Erythroblast (primary cell): ENCODE measurements at regions not wholly inside any gene's neighbourhood (a gene's known extent, or its start where the extent isn't known, plus 50 kb on each side); places are given as distances from the start of the nearest gene placed in this dataset.

ENCODE experiments used
- GATA1 ChIP-seq: IDR thresholded peaks from 2 replicates; pipeline ENCODE4 v1.6.1; 2011; ENCODE audit warnings: low read depth, mild to moderate bottlenecking, control low read depth, low read length, moderate library complexity
- POLR2A ChIP-seq: IDR thresholded peaks from 2 replicates; pipeline ENCODE4 v1.6.1; 2011; ENCODE audit warnings: mild to moderate bottlenecking, low read length

GRCh38 chr2:234671716-234672115, 174.8 kb upstream of the ARL4C start:
- no peak for TF ChIP-seq POLR2A
- no peak for TF ChIP-seq GATA1
